CD4-positive, alpha-beta memory T cell (primary cell): ENCODE measurements at regions not wholly inside any gene's neighbourhood (a gene's known extent, or its start where the extent isn't known, plus 50 kb on each side); places are given as distances from the start of the nearest gene placed in this dataset.

Source experiments
- CTCF ChIA-PET: fragments of 350-600 bp; sonication (Branson Sonifier 250); formaldehyde crosslinking; loops from one replicate; lab custom pipeline; 2021; ENCODE audit warnings: inconsistent platforms; ENCODE audit not compliant: partially characterized antibody; lab: Charles Lee
- POLR2A ChIA-PET: fragments of 350-600 bp; sonication (Branson Sonifier 250); formaldehyde crosslinking; loops from one replicate; lab custom pipeline; 2021; ENCODE audit not compliant: partially characterized antibody; lab: Charles Lee
- DNase-seq, 5 donors: peaks; one replicate each; pipeline versions ENCODE4 v3.0.0 to v3.0.0-alpha.2; 2020 to 2022; ENCODE audit warnings: mixed read lengths in 1 of 5
- H3K27ac ChIP-seq: one replicate; pipeline ENCODE4 v1.7.0; 2013; ENCODE audit warnings: low read depth, low read length
- H3K27me3 ChIP-seq: 2 replicates; pipeline ENCODE4 v1.7.0; 2013; ENCODE audit warnings: mild to moderate bottlenecking, low read length, moderate library complexity; ENCODE audit not compliant: insufficient read depth
- H3K36me3 ChIP-seq: 2 replicates; pipeline ENCODE4 v1.7.0; 2013; ENCODE audit warnings: mild to moderate bottlenecking, low read length, moderate library complexity; ENCODE audit not compliant: insufficient read depth
- H3K4me1 ChIP-seq: 2 replicates; pipeline ENCODE4 v1.7.0; 2013; ENCODE audit warnings: mild to moderate bottlenecking, low read length, moderate library complexity; ENCODE audit not compliant: insufficient read depth
- H3K4me3 ChIP-seq, 2 donors: one replicate each; pipeline ENCODE4 v1.7.0; 2013; ENCODE audit warnings: low read length in 2 of 2, mild to moderate bottlenecking in 1 of 2
- H3K9me3 ChIP-seq, 2 donors: one replicate each; pipeline ENCODE4 v1.7.0; 2013; ENCODE audit warnings: low read length in 2 of 2, control low read depth in 1 of 2; ENCODE audit not compliant: control insufficient read depth in 1 of 2
- H3K27ac Mint-ChIP-seq, 7 donors: one replicate each; pipeline ENCODE4 v1.8.0; 2020 to 2021; ENCODE audit warnings: mixed read lengths in 7 of 7, mild to moderate bottlenecking in 6 of 7, inconsistent platforms in 3 of 7, moderate library complexity in 3 of 7
- H3K27me3 Mint-ChIP-seq, 2 donors: one replicate each; pipeline ENCODE4 v1.8.0; 2020 to 2021; ENCODE audit warnings: mixed read lengths in 2 of 2
- H3K36me3 Mint-ChIP-seq, 2 donors: one replicate each; pipeline ENCODE4 v1.8.0; 2020 to 2021; ENCODE audit warnings: mixed read lengths in 2 of 2, inconsistent platforms in 1 of 2, mild to moderate bottlenecking in 1 of 2
- H3K4me1 Mint-ChIP-seq, 4 donors: one replicate each; pipeline ENCODE4 v1.8.0; 2020 to 2021; ENCODE audit warnings: mixed read lengths in 4 of 4, mild to moderate bottlenecking in 1 of 4
- H3K4me3 Mint-ChIP-seq, 8 donors: one replicate each; pipeline ENCODE4 v1.8.0; 2020 to 2021; ENCODE audit warnings: mixed read lengths in 8 of 8, mild to moderate bottlenecking in 7 of 8, moderate library complexity in 6 of 8, inconsistent platforms in 3 of 8
- H3K9me3 Mint-ChIP-seq, 8 donors: one replicate each; pipeline ENCODE4 v1.8.0; 2020 to 2021; ENCODE audit warnings: mixed read lengths in 8 of 8, mild to moderate bottlenecking in 5 of 8, inconsistent platforms in 3 of 8, moderate library complexity in 1 of 8
- intact Hi-C: fragments of 100-400 bp; cut with micrococcal nuclease; formaldehyde crosslinking; loops from one replicate; pipeline ENCODE4 v1.15.1; 2023

- Mint-ChIP-seq H3K27me3 (no peaks in the 10 kb centered on the region), H3K4me1 (peaks cover 0 to 4% (median 0%) of the 10 kb centered on the region in 4 donors), H3K4me3 (no peak overlapping the region), H3K27ac (no peak overlapping the region), H3K36me3 (no peaks in the 10 kb centered on the region), H3K9me3 (peaks cover 0 to 1% (median 0%) of the 10 kb centered on the region in 8 donors)
- no peaks in the 10 kb centered on the region for H3K36me3 ChIP-seq
- intact Hi-C loops, result no loop called here
- no peak overlapping the region for H3K27ac ChIP-seq
- no peaks in the 10 kb centered on the region for H3K9me3 ChIP-seq
- H3K4me3 ChIP-seq, result no peak overlapping the region
- CTCF ChIA-PET, result no interaction called here
- DNase-seq, result no peak
- POLR2A ChIA-PET, result no interaction called here
- H3K27me3 ChIP-seq, result no peaks in the 10 kb centered on the region
- no peaks in the 10 kb centered on the region for H3K4me1 ChIP-seq
Measured at GRCh38 chr2:42931818-42932195, 139.4 kb upstream of the HAAO start.

GRCh38 chr2:42931146-42931817 lies 138.9 kb upstream of the HAAO start:
- Mint-ChIP-seq H3K27me3 (no peaks in the 10 kb centered on the region), H3K9me3 (peaks cover 0 to 1% (median 0%) of the 10 kb centered on the region in 8 donors), H3K27ac (peak overlapping the region in 1 of 7 donors; percentile 49), H3K4me3 (no peak overlapping the region), H3K4me1 (peaks cover 0 to 4% (median 0%) of the 10 kb centered on the region in 4 donors), H3K36me3 (no peaks in the 10 kb centered on the region)
- Histone ChIP-seq H3K36me3 (no peaks in the 10 kb centered on the region), H3K27me3 (no peaks in the 10 kb centered on the region), H3K4me3 (no peak overlapping the region), H3K4me1 (no peaks in the 10 kb centered on the region), H3K9me3 (no peaks in the 10 kb centered on the region), H3K27ac (no peak overlapping the region)
- intact Hi-C loops, result no loop called here
- ChIA-PET POLR2A (no interaction called here), CTCF (no interaction called here)
- no peak for DNase-seq

DNA sequence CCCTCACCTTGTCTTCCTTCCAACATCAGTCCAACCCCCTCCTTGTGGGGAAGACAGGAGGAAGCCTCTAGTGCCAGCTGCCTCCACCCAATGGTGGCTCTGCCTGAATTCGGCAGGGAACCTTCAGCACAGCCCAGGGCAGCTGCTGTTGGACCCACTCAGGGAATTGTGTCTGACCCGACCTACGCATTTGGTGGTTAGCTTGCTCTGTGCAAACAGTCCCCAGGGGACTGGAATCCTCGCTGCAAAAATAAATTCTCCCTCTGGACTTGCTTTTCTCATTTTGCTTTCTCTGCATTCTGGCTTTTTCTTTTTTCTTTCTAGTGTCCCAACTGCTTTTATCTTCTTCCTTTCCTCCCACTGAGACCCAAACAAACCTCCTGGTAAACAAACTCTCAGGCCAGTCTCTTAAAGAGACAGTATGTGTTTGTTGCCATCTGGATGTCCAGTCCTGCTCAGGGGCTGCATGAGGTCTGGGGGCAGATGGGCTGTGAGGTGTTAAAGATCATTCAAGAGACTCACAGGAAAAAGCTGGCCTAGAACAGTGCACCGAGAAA lies 137.7 kb upstream of the HAAO start:
- no peak overlapping the region for H3K27ac ChIP-seq
- H3K4me3 ChIP-seq, result no peak overlapping the region
- Mint-ChIP-seq H3K27ac (peak overlapping the region in 2 of 7 donors; percentile 3 to 92), H3K4me3 (no peak overlapping the region), H3K27me3 (no peaks in the 10 kb centered on the region), H3K36me3 (no peaks in the 10 kb centered on the region), H3K4me1 (peaks cover 0 to 4% (median 0%) of the 10 kb centered on the region in 4 donors), H3K9me3 (peaks cover 0 to 1% (median 0%) of the 10 kb centered on the region in 8 donors)
- intact Hi-C loops, result no loop called here
- no peaks in the 10 kb centered on the region for H3K9me3 ChIP-seq
- no peaks in the 10 kb centered on the region for H3K27me3 ChIP-seq
- ChIA-PET POLR2A (no interaction called here), CTCF (no interaction called here)
- no peak for DNase-seq
- H3K36me3 ChIP-seq, result no peaks in the 10 kb centered on the region
- H3K4me1 ChIP-seq, result no peaks in the 10 kb centered on the region

GRCh38 chr2:42929546-42930024 lies 137.2 kb upstream of the HAAO start:
- intact Hi-C loops, result no loop called here
- Histone ChIP-seq H3K4me1 (no peaks in the 10 kb centered on the region), H3K27ac (no peak overlapping the region), H3K36me3 (no peaks in the 10 kb centered on the region), H3K4me3 (no peak overlapping the region), H3K9me3 (no peaks in the 10 kb centered on the region), H3K27me3 (no peaks in the 10 kb centered on the region)
- H3K4me1 Mint-ChIP-seq, result peaks cover 0 to 4% (median 0%) of the 10 kb centered on the region in 4 donors
- H3K4me3 Mint-ChIP-seq, result no peak overlapping the region
- peaks cover 0 to 1% of the 10 kb centered on the region in 2 donors for H3K27me3 Mint-ChIP-seq
- no peak overlapping the region for H3K27ac Mint-ChIP-seq
- ChIA-PET CTCF (interaction anchor here (1.0 kb wide), 1 partner anchor 668 kb away, joined by 3 read pairs; no protein-coding TSS in a partner anchor), POLR2A (no interaction called here)
- DNase-seq, result no peak
- H3K36me3 Mint-ChIP-seq, result no peaks in the 10 kb centered on the region
- H3K9me3 Mint-ChIP-seq, result peaks cover 0 to 1% (median 0%) of the 10 kb centered on the region in 8 donors

- no peaks in the 10 kb centered on the region for H3K27me3 ChIP-seq
- Mint-ChIP-seq H3K9me3 (peaks cover 0 to 1% (median 0%) of the 10 kb centered on the region in 8 donors), H3K4me3 (no peak overlapping the region), H3K4me1 (peaks cover 0 to 4% (median 0%) of the 10 kb centered on the region in 4 donors), H3K27ac (no peak overlapping the region), H3K36me3 (no peaks in the 10 kb centered on the region), H3K27me3 (peaks cover 0 to 1% of the 10 kb centered on the region in 2 donors)
- H3K27ac ChIP-seq, result no peak overlapping the region
- H3K4me3 ChIP-seq, result no peak overlapping the region
- H3K9me3 ChIP-seq, result no peaks in the 10 kb centered on the region
- no peaks in the 10 kb centered on the region for H3K36me3 ChIP-seq
- intact Hi-C loops, result no loop called here
- CTCF ChIA-PET, result interaction anchor here (1.0 kb wide), 1 partner anchor 669 kb away, joined by 3 read pairs; no protein-coding TSS in a partner anchor
- no peaks in the 10 kb centered on the region for H3K4me1 ChIP-seq
- DNase-seq, result no peak
- POLR2A ChIA-PET, result no interaction called here
Measured at GRCh38 chr2:42928692-42929545, 136.5 kb upstream of the HAAO start.

- peaks cover 0 to 4% (median 0%) of the 10 kb centered on the region in 4 donors for H3K4me1 Mint-ChIP-seq
- H3K9me3 Mint-ChIP-seq, result peaks cover 0 to 1% (median 0%) of the 10 kb centered on the region in 8 donors
- H3K4me3 Mint-ChIP-seq, result no peak overlapping the region
- ChIA-PET POLR2A (no interaction called here), CTCF (no interaction called here)
- Histone ChIP-seq H3K27me3 (no peaks in the 10 kb centered on the region), H3K9me3 (no peaks in the 10 kb centered on the region), H3K4me1 (no peaks in the 10 kb centered on the region), H3K4me3 (no peak overlapping the region), H3K27ac (no peak overlapping the region), H3K36me3 (no peaks in the 10 kb centered on the region)
- intact Hi-C loops, result no loop called here
- peaks cover 0 to 1% of the 10 kb centered on the region in 2 donors for H3K27me3 Mint-ChIP-seq
- no peaks in the 10 kb centered on the region for H3K36me3 Mint-ChIP-seq
- no peak overlapping the region for H3K27ac Mint-ChIP-seq
- no peak for DNase-seq
Measured at GRCh38 chr2:42928161-42928691, 135.8 kb upstream of the HAAO start.
